GM18520 (cell line): ENCODE measurements at regions not wholly inside any gene's neighbourhood (a gene's known extent, or its start where the extent isn't known, plus 50 kb on each side); places are given as distances from the start of the nearest gene placed in this dataset.

Source experiments
- ATAC-seq: cut with Tn5 transposase; IDR thresholded peaks from one replicate; pipeline ENCODE4 v1.9.1; 2021; ENCODE audit not compliant: unreplicated experiment

GRCh38 chr6:144797881-144798589 is 512.9 kb downstream of the UTRN start:
- ATAC-seq: no peak

- ATAC-seq: no peak
Observed at GRCh38 chr6:144804246-144804790, 519.2 kb downstream of the UTRN start.

DNA sequence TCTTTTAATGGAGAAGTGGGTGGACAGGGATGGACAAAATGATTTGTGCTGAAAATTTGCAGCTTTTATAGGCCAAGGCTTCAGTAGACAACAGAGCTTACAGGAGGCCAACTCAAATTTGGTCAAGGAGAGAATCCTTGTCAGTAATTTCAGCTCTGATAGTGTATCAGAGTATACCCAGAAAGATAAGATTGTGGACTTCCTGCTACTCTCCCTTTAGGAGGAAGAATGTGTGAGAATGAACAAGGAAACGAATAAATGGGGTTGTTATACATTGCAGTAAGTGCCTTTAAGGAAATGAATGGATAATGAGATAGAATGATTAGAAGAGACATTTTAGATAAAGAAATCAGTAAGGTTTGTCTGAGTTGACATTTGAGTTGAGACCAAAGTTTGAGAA is 519.9 kb downstream of the UTRN start:
- no peak for ATAC-seq

DNA sequence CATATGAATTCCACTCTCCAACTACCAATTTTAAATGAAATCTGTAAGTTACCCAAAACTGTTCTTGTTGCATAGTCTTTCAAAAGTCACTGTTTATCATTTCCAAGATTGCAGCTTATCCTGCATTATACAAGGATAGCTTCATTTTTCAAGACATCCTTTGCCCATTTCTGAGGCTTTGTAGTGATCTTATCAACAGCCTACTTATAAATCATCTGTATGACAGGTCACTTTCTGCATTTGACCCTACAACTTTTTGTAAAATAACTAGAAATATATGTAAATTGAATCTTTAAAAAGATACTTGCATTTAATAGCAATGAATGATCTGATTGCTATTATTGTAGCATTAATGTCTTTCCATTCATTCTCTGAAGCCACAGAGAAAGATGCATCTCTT is 521.1 kb downstream of the UTRN start:
- ATAC-seq: no peak

GRCh38 chr6:144809120-144809519 is 524.0 kb downstream of the UTRN start:
- no peak for ATAC-seq

- ATAC-seq: no peak
Observed at GRCh38 chr6:144809969-144810368, 524.8 kb downstream of the UTRN start.

GRCh38 chr6:144811140-144811539 is 526.0 kb downstream of the UTRN start:
- ATAC-seq: no peak

- no peak for ATAC-seq
Observed at GRCh38 chr6:144816936-144817335, 531.8 kb downstream of the UTRN start.

DNA sequence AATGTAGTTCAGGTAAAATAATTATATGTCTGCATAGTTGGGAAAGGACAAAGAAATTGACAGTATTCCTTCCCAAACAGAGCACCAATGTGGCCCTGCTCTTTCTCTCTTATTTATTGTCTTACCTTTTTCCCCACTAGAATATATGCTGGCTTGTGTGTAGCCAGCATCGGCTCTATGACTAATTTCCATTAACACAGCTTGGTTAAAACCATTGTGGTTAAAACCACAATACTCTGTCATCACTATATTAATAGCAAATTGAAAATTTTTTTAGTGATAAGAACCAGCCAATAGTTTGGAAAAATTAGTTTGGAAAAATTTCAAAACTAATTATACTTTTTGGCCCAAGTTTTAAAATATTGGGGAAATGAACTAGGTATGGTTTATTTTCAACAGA is 535.1 kb downstream of the UTRN start:
- ATAC-seq: no peak

DNA sequence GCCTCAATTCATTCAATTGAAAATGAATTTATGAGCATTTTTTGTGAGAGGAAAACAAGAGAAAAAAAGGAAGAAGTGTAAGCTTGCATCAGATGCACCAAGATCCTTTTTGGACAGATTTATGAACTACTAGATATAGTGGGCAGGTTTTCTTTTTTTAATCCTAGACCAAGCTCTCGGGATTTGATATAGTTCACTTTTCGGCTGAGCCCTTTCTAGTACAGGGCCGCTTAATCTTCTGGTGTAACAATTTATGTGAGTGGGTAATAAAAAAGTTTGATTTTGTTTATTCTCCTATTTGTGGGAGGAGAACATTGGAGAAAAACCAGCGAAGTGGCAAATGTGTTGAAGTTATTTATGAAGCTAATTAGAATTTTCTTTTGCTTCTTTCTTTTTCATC is 538.0 kb downstream of the UTRN start:
- ATAC-seq: no peak

GRCh38 chr6:144824018-144824417 is 538.9 kb downstream of the UTRN start:
- ATAC-seq: no peak

GRCh38 chr6:144834426-144835038 is 549.4 kb downstream of the UTRN start:
- no peak for ATAC-seq

- ATAC-seq: no peak
Observed at GRCh38 chr6:144835322-144835973, 550.3 kb downstream of the UTRN start.

DNA sequence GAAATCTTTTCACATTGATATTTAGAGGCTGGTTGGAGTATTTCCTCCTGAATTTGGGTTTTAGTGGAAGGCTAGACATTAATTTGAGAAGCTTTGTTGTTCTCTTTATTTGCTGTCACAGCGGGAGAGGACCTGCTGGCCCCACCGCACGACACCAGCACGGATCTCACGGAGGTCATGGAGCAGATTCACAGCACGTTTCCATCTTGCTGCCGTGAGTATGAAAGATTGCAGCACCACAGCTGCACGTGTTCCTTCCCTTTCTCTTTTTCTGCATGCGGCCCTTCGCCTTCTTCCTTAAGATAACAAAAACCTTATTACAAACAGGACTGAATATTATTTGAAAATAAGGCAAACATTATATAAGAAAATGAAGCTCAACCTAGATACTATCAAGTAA is 555.5 kb downstream of the UTRN start:
- ATAC-seq: no peak

DNA sequence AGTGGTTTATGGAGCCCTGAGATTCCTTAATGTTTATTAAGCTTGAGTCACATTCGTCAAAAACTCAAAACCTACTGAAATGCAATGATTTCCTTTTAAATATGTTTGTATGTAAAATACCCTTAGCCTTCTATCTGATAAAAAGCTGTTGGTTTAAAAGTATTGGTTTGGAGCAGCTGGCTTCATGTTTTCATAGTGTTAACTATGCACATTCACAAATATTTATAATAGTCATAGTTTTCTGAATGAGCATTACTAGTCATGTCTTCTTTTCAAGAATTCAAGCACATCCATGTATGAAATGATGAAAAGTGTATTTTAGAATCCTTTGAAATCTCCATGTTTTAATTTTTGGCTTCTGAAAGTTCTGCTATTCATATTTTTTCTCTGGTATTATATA is 558.6 kb downstream of the UTRN start:
- no peak for ATAC-seq

DNA sequence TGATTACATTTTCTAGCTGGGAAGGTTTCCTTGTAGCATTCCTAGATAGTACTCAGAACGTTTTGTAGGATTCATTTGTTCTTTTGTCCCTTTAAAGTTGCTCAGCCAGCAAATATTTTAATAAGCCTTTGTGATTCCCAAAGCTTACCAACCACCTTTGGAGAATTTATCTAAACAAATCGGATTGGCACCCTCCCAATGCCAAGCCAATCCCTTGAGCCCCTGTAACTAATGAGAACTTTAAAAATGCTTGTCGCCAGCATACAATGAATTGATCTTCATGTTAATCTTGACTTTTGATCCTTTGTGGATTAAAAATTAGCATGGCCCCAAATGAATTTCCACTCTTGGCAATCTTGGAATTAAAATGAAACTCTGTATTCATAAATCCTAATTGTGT is 559.5 kb downstream of the UTRN start:
- no peak for ATAC-seq

GRCh38 chr6:144845186-144845585 is 560.1 kb downstream of the UTRN start:
- no peak for ATAC-seq

DNA sequence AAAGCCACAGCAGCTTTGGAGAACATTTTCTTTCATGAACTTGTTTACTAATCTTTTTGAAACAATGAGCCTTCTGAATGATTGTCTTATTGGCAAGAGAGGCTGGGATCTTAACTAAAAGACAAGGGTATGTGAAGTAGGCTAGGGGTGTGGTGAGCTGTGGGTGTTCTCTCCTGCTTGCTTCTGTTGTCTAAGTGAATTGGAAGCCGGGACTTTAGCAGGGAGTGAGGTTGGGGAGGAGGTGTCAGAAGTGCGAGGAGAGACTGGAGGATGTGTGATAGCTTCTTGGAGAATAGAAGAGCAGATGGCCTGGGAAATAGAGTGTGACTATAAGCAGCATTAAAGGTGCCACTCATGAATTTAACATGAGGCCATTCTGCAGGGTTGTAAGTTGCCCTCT is 562.8 kb downstream of the UTRN start:
- no peak for ATAC-seq

- ATAC-seq: no peak
Observed at GRCh38 chr6:144849920-144850319, 564.8 kb downstream of the UTRN start.

- no peak for ATAC-seq
Observed at GRCh38 chr6:144853603-144854002, 568.5 kb downstream of the UTRN start.

DNA sequence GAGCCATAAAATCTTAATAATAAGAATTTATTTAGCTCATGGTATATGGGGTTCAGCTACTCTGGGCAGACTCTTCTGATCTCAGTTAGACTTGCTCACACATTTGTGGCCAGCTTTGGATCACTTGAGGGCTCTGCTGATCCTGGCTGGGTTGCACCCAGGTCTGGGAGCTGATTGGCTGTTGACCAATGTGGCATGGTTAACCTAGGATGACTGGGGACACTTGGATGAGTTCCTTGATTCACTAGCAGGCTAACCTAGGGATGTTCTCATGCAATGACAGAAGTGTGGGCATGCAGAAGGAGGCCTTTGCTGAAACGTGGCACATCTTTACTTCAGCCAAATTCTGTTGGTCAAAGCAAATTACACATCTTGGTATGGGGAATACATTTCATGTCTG is 569.5 kb downstream of the UTRN start:
- ATAC-seq: no peak

GRCh38 chr6:144855375-144855774 is 570.2 kb downstream of the UTRN start:
- no peak for ATAC-seq
